Thyroid gland (tissue), 4 donors: ENCODE measurements at regions not wholly inside any gene's neighbourhood (a gene's known extent, or its start where the extent isn't known, plus 50 kb on each side); places are given as distances from the start of the nearest gene placed in this dataset.

ENCODE experiments used
- DNase-seq, 2 donors: peaks; one replicate each; pipeline ENCODE4 v3.0.0-alpha.2; 2019
- H3K27ac ChIP-seq, 3 donors: fragments of 200-600 bp; sonication (generic); 1 replicate in 2 of 3; 2 replicates in 1 of 3; pipeline ENCODE4 v1.5.1; 2016 to 2019; ENCODE audit warnings: mild to moderate bottlenecking in 1 of 3, moderate library complexity in 1 of 3
- H3K27me3 ChIP-seq: fragments of 200-600 bp; sonication (generic); one replicate; pipeline ENCODE4 v1.5.1; 2019
- H3K36me3 ChIP-seq, 2 donors: fragments of 200-600 bp; sonication (generic); one replicate each; pipeline ENCODE4 v1.5.1; 2016 to 2019
- H3K4me1 ChIP-seq, 2 donors: fragments of 200-600 bp; sonication (generic); one replicate each; pipeline ENCODE4 v1.5.1; 2017 to 2019
- H3K4me3 ChIP-seq, 3 donors: fragments of 200-600 bp; sonication (generic); replicated peaks in 1 of 3; 1 replicate in 2 of 3; 2 replicates in 1 of 3; pipeline ENCODE4 v1.5.1; 2016; ENCODE audit warnings: mild to moderate bottlenecking in 1 of 3
- H3K9me3 ChIP-seq: fragments of 200-600 bp; sonication (generic); one replicate; pipeline ENCODE4 v1.5.1; 2017
- CTCF ChIP-seq, 6 experiments: fragments of 200-600 bp in 3 of 6; fragments of 450-650 bp in 3 of 6; sonication (generic) in 3 of 6; IDR thresholded peaks; one replicate each; pipeline ENCODE4 v1.5.1; 2016 to 2019; ENCODE audit warnings: antibody characterized with exemption in 6 of 6, mild to moderate bottlenecking in 2 of 6, inconsistent platforms in 1 of 6, moderate library complexity in 1 of 6
- POLR2A ChIP-seq, 2 donors: fragments of 450-650 bp; IDR thresholded peaks; one replicate each; pipeline ENCODE4 v1.6.1; 2017; ENCODE audit warnings: antibody characterized with exemption in 2 of 2, mild to moderate bottlenecking in 2 of 2, moderate library complexity in 1 of 2
- WGBS, 2 donors: methylation state at CpG; one replicate each; pipeline ENCODE4 v1.1.5; 2017; 5-methylcytosine and 5-hydroxymethylcytosine counted together
- intact Hi-C: fragments of 100-400 bp; cut with DNase I; formaldehyde crosslinking; loops from one replicate; pipeline ENCODE4 v1.15.1; 2023

- Histone ChIP-seq H3K36me3 (no peaks in the 10 kb centered on the region), H3K27ac (no peak overlapping the region), H3K27me3 (no peaks in the 10 kb centered on the region), H3K4me3 (no peak overlapping the region), H3K9me3 (no peaks in the 10 kb centered on the region), H3K4me1 (no peaks in the 10 kb centered on the region)
- TF ChIP-seq CTCF (IDR thresholded peaks at IDR 0.05) (no peak), POLR2A (IDR thresholded peaks at IDR 0.05) (no peak)
- intact Hi-C loops = no loop called here
- no peak for DNase-seq
Observed at GRCh38 chr18:43932140-43932539, 654.9 kb upstream of the SYT4 start.

GRCh38 chr18:43933177-43933576 lies 655.9 kb upstream of the SYT4 start:
- Histone ChIP-seq H3K9me3 (no peaks in the 10 kb centered on the region), H3K36me3 (no peaks in the 10 kb centered on the region), H3K4me3 (no peak overlapping the region), H3K27me3 (no peaks in the 10 kb centered on the region), H3K27ac (no peak overlapping the region), H3K4me1 (no peaks in the 10 kb centered on the region)
- WGBS, 2 donors = 88% methylated on average over 5 of the region's 5 CpGs
- TF ChIP-seq POLR2A (IDR thresholded peaks at IDR 0.05) (no peak), CTCF (IDR thresholded peaks at IDR 0.05) (no peak)
- no peak for DNase-seq
- intact Hi-C loops = no loop called here

GRCh38 chr18:43934322-43934721 lies 657.0 kb upstream of the SYT4 start:
- TF ChIP-seq POLR2A (IDR thresholded peaks at IDR 0.05) = no peak
- TF ChIP-seq CTCF (IDR thresholded peaks at IDR 0.05) = no peak
- intact Hi-C loops = no loop called here
- WGBS, 2 donors = 75 to 77% methylated on average over 1 of the region's 1 CpG
- H3K36me3 ChIP-seq = no peaks in the 10 kb centered on the region
- H3K27me3 ChIP-seq = no peaks in the 10 kb centered on the region
- no peaks in the 10 kb centered on the region for H3K4me1 ChIP-seq
- H3K4me3 ChIP-seq = no peak overlapping the region
- no peaks in the 10 kb centered on the region for H3K9me3 ChIP-seq
- DNase-seq = no peak
- H3K27ac ChIP-seq = no peak overlapping the region

GRCh38 chr18:43934781-43935471 lies 657.6 kb upstream of the SYT4 start:
- Histone ChIP-seq H3K36me3 (no peaks in the 10 kb centered on the region), H3K27ac (no peak overlapping the region), H3K9me3 (no peaks in the 10 kb centered on the region), H3K4me1 (no peaks in the 10 kb centered on the region), H3K27me3 (no peaks in the 10 kb centered on the region), H3K4me3 (no peak overlapping the region)
- DNase-seq = no peak
- intact Hi-C loops = no loop called here
- 73 to 80% methylated on average over 4 of the region's 4 CpGs for WGBS, 2 donors
- TF ChIP-seq POLR2A (IDR thresholded peaks at IDR 0.05) = no peak
- no peak for TF ChIP-seq CTCF (IDR thresholded peaks at IDR 0.05)

GRCh38 chr18:43936176-43936575 lies 658.9 kb upstream of the SYT4 start:
- H3K4me3 ChIP-seq = no peak overlapping the region
- intact Hi-C loops = no loop called here
- H3K9me3 ChIP-seq = no peaks in the 10 kb centered on the region
- DNase-seq = no peak
- H3K27ac ChIP-seq = no peak overlapping the region
- 65 to 66% methylated on average over 4 of the region's 4 CpGs for WGBS, 2 donors
- no peaks in the 10 kb centered on the region for H3K27me3 ChIP-seq
- H3K36me3 ChIP-seq = no peaks in the 10 kb centered on the region
- TF ChIP-seq POLR2A (IDR thresholded peaks at IDR 0.05) (no peak), CTCF (IDR thresholded peaks at IDR 0.05) (no peak)
- H3K4me1 ChIP-seq = no peaks in the 10 kb centered on the region
